Stimulated activated naive B cell treated with anti-CD40 and anti-IgM and Interleukin-4, amounts not matched to agents 10 μg/mL and 1 μg/mL and 100 μg/mL, for 72 hours (primary cell): ENCODE measurements at regions not wholly inside any gene's neighbourhood (a gene's known extent, or its start where the extent isn't known, plus 50 kb on each side); places are given as distances from the start of the nearest gene placed in this dataset.

ENCODE experiments used
- ATAC-seq, 2 donors: fragments of 150-1000 bp; cut with Tn5 transposase; replicated peaks; 2 replicates each; pipeline ENCODE4 v1.10.0; 2021; ENCODE audit warnings: moderate library complexity in 1 of 2
- DNase-seq: peaks from one replicate; pipeline ENCODE4 v3.0.0; 2021
- H3K27ac Mint-ChIP-seq: one replicate; pipeline ENCODE4 v1.8.0; 2022; ENCODE audit warnings: mild to moderate bottlenecking, mixed read lengths
- H3K27me3 Mint-ChIP-seq, 2 donors: one replicate each; pipeline ENCODE4 v1.8.0; 2022; ENCODE audit warnings: mixed read lengths in 2 of 2
- H3K36me3 Mint-ChIP-seq, 2 donors: one replicate each; pipeline ENCODE4 v1.8.0; 2022; ENCODE audit warnings: mixed read lengths in 2 of 2, mild to moderate bottlenecking in 1 of 2
- H3K4me1 Mint-ChIP-seq, 2 donors: one replicate each; pipeline ENCODE4 v1.8.0; 2022; ENCODE audit warnings: mixed read lengths in 2 of 2, mild to moderate bottlenecking in 1 of 2
- H3K4me3 Mint-ChIP-seq, 2 donors: one replicate each; pipeline ENCODE4 v1.8.0; 2022; ENCODE audit warnings: mild to moderate bottlenecking in 2 of 2, mixed read lengths in 2 of 2, moderate library complexity in 1 of 2
- H3K9me3 Mint-ChIP-seq, 2 donors: one replicate each; pipeline ENCODE4 v1.8.0; 2022; ENCODE audit warnings: mixed read lengths in 2 of 2, mild to moderate bottlenecking in 1 of 2

DNA sequence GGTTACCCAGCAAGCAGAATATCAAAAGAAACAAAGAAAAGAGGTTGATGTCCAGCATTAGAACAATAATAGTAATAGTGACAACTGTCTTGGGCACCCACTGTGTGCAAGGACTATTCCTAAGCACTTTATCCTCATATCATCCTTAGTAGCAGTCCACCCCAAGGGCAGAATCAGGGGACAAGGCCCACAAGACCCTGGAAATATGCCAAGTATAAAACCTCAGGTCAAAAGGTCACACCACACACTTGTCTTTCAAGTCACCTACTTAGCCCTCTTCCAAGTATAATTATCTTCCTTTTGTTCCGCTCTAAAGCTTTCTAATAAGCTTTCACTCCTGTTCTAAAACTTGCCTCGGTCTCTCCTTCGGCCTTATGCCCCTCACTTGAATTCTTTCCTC, 124.0 kb upstream of the STT3B start:
- DNase-seq, result no peak
- Mint-ChIP-seq H3K4me3 (no peak overlapping the region), H3K9me3 (no peaks in the 10 kb centered on the region), H3K27me3 (peaks cover 2 to 5% of the 10 kb centered on the region in 2 donors), H3K27ac (no peak overlapping the region), H3K4me1 (no peaks in the 10 kb centered on the region), H3K36me3 (no peaks in the 10 kb centered on the region)
- ATAC-seq, result no peak

DNA sequence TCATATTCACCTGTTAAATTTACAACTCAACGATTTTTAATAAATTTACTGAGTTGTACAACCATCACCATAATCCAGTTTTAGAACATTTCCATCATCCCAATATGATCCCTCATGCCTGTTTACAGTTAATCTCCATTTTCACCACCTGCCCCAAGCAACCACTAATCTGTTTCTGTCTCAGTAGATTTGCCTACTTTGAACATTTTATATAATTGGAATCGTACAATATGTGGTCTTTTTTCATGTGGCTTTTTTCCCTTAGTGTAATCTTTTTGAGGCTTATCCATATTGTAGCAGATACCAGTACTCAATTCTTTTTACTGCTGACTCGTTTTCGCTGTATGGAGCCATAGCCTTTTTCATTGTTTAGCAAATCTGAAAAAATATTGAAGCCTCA, 123.3 kb upstream of the STT3B start:
- H3K4me1 Mint-ChIP-seq, result no peaks in the 10 kb centered on the region
- H3K36me3 Mint-ChIP-seq, result no peaks in the 10 kb centered on the region
- H3K27ac Mint-ChIP-seq, result no peak overlapping the region
- H3K9me3 Mint-ChIP-seq, result no peaks in the 10 kb centered on the region
- DNase-seq (no peak), ATAC-seq (no peak)
- no peak overlapping the region for H3K4me3 Mint-ChIP-seq
- H3K27me3 Mint-ChIP-seq, result peaks cover 0 to 8% of the 10 kb centered on the region in 2 donors

DNA sequence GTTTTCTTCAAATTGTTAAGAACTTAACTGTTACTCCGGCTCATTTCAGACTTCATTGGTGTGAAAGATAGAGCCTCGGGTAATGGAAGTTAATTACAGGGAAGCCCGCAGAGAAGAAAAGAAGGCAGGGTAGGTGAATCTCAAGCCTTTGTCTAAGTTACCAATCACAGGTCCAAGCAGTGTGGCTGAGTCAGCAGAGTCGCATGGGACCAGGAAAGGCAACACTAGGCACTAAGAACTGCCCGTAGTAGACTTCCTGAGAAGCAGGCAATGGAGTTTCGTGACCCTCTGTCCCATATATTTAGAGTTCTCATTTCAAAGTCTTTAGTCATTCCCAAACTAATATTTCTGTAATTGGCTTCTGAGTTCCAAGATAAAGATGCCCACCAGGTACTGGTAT, 122.9 kb upstream of the STT3B start:
- ATAC-seq (no peak), DNase-seq (no peak)
- H3K4me3 Mint-ChIP-seq, result no peak overlapping the region
- H3K9me3 Mint-ChIP-seq, result no peaks in the 10 kb centered on the region
- H3K36me3 Mint-ChIP-seq, result no peaks in the 10 kb centered on the region
- H3K27ac Mint-ChIP-seq, result no peak overlapping the region
- peaks cover 0 to 8% of the 10 kb centered on the region in 2 donors for H3K27me3 Mint-ChIP-seq
- no peaks in the 10 kb centered on the region for H3K4me1 Mint-ChIP-seq

DNA sequence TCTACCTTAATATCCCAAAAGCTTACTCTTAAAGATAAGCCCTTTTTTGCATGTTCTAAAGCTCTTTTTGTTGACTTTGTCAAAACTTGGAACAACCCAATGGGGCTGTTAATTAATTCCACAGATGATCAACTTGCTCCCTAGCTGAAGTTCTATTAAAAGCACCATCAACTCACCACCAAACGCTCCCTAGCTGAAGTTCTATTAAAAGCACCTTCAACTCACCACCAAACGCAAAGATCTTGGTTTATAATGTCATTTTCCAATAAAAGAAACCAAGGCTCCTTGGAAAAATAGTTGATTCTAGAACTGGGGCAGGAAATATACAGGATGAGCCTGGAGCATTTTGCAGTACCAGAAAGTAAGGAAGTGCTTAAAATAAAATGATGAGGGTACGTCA, 122.3 kb upstream of the STT3B start:
- H3K4me3 Mint-ChIP-seq, result no peak overlapping the region
- H3K27me3 Mint-ChIP-seq, result peaks cover 0 to 8% of the 10 kb centered on the region in 2 donors
- H3K9me3 Mint-ChIP-seq, result no peaks in the 10 kb centered on the region
- H3K27ac Mint-ChIP-seq, result no peak overlapping the region
- no peak for DNase-seq
- no peaks in the 10 kb centered on the region for H3K36me3 Mint-ChIP-seq
- no peaks in the 10 kb centered on the region for H3K4me1 Mint-ChIP-seq
- ATAC-seq, result no peak

DNA sequence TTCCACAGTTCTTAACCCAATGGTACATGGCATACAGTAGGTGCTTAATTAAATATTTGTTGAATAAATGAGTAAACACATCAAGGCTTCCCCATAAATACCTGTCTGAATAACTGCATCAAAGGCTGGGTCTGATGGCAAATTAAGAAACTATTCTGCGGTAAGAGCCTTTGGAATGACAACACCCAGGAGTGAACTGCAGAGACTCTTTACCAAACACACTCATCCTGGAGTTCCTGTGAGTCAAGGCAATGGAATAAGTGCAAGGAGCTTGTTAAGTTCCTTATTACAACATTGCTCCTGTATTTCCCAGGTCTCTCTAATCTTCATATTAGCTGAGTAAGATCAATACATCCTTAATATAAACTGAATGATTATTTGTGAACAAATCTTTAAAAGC, 119.9 kb upstream of the STT3B start:
- no peak overlapping the region for H3K27ac Mint-ChIP-seq
- ATAC-seq, result no peak

DNA sequence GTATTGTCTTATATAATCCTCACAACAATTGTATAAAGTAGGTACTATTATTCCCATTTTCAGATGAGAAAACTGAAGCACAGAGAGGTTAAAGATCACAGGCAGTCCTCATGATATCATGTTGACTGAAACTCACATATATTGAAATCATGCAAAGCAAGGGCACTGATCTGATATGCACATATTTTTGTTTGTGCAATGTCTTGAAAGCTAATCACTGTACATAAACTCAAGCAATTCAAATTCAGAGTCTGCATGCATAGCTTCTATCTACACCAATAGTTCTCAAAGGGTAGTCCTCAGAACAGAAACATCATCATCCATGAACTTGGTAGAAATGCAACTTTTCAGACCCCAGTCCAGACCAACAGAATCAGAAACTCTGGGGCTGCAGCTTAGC, 119.2 kb upstream of the STT3B start:
- Mint-ChIP-seq H3K36me3 (no peaks in the 10 kb centered on the region), H3K4me1 (no peaks in the 10 kb centered on the region), H3K27ac (no peak overlapping the region), H3K27me3 (peaks cover 0 to 4% of the 10 kb centered on the region in 2 donors), H3K4me3 (no peak overlapping the region), H3K9me3 (no peaks in the 10 kb centered on the region)
- ATAC-seq (no peak), DNase-seq (no peak)

More for the DNA sequence above, 119.9 kb upstream of the STT3B start:
- Mint-ChIP-seq H3K36me3 (no peaks in the 10 kb centered on the region), H3K4me3 (no peak overlapping the region), H3K4me1 (no peaks in the 10 kb centered on the region), H3K27me3 (peaks cover 0 to 4% of the 10 kb centered on the region in 2 donors), H3K9me3 (no peaks in the 10 kb centered on the region)
- no peak for DNase-seq

DNA sequence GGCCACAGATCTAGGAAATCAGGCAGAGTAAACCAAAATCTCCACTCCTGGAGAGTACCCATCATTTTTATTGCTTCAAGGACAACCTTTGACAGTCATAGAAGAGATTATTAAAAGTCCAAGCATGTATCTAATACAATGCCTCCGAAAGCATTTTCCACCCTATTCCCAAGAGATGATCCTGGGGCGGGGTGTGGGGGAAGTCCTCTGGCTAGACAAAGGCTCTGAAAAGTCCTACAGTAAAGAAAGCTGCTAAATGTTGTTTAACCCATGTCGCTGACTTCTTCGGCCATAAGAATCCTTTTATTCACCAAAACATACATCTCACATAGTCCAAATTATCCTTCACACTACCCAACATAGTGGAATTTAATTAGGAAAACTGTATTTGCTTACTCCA, 115.7 kb upstream of the STT3B start:
- Mint-ChIP-seq H3K4me1 (no peaks in the 10 kb centered on the region), H3K36me3 (no peaks in the 10 kb centered on the region), H3K27ac (no peak overlapping the region), H3K27me3 (peaks cover 0 to 4% of the 10 kb centered on the region in 2 donors), H3K4me3 (no peak overlapping the region), H3K9me3 (no peaks in the 10 kb centered on the region)
- ATAC-seq (no peak), DNase-seq (no peak)

DNA sequence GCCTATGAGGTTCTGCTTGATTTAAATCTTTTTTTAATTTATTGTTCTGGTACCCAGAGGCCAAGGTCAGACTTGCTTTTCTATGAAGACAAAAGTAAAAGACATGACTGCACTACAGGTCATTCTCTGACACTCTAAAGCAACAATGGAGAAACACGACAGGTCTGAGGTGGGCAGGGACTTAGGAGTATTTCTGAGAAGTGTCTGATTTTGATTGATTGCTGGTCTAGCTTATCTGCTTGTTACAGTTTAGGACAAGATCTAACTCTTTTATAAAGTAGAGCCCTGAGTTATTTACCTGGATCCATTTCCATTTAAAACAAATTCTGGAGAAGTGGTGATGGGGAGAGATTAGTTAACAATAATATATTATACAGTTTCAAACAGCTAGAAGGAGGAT, 115.2 kb upstream of the STT3B start:
- H3K4me1 Mint-ChIP-seq, result no peaks in the 10 kb centered on the region
- DNase-seq (no peak), ATAC-seq (no peak)
- no peak overlapping the region for H3K4me3 Mint-ChIP-seq
- peaks cover 0 to 4% of the 10 kb centered on the region in 2 donors for H3K27me3 Mint-ChIP-seq
- H3K27ac Mint-ChIP-seq, result no peak overlapping the region
- H3K36me3 Mint-ChIP-seq, result no peaks in the 10 kb centered on the region
- no peaks in the 10 kb centered on the region for H3K9me3 Mint-ChIP-seq

DNA sequence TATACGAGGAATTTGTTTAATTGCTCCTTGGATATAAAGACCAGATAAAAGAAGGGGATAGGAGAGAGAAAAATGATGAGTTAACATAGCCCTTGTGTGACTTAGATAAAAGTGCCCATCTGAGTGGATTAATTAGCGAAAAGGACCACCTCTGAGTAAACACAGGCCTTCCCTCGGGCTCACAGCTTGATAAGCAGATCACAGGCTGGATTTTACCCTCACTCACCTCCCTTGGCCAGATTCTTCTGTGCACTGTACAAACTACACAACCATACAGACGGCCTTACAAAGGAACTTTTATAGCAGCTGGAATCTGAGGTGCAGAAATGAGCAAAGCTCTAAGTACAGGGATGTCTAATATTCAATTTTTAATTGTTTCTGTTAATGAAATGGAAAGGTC, 112.4 kb upstream of the STT3B start:
- Mint-ChIP-seq H3K27me3 (no peaks in the 10 kb centered on the region), H3K4me1 (peaks cover 0 to 6% of the 10 kb centered on the region in 2 donors), H3K27ac (no peak overlapping the region), H3K36me3 (no peaks in the 10 kb centered on the region), H3K4me3 (no peak overlapping the region), H3K9me3 (peaks cover 0 to 3% of the 10 kb centered on the region in 2 donors)
- ATAC-seq (no peak), DNase-seq (no peak)

DNA sequence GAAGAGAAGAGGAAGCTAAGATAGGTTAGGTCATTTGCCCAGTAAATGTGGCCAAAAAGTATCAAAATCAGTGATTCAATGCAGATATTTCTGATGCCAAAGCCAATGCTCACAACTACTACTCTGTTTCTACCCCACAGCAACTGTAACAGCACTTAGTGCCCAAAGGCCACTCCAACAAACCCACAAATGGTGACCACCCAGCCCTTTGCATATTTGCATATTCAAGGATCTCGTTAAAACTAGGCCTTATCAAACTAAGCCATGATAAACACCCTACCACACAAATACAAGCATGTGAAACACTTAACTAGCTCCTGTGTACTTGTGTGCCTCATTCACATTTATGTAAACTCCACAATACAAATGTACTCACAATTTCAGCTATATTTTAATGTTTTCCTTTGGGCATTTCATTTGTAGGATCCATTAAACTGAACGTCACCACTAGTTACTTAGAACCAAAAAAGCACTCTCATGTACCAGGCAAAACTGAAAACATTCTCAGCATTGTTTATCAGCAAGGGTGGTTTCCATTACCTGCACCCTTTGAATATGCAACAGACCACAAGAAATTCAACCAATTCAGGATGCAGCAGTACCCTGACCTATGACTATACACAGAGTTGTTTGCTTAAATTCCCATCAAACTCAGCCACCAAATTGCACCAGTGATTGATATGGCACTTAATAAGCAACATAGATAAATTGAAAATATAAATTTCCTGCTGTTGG, 111.2 kb upstream of the STT3B start:
- Mint-ChIP-seq H3K27ac (no peak overlapping the region), H3K4me3 (no peak overlapping the region), H3K4me1 (peaks cover 0 to 6% of the 10 kb centered on the region in 2 donors)

DNA sequence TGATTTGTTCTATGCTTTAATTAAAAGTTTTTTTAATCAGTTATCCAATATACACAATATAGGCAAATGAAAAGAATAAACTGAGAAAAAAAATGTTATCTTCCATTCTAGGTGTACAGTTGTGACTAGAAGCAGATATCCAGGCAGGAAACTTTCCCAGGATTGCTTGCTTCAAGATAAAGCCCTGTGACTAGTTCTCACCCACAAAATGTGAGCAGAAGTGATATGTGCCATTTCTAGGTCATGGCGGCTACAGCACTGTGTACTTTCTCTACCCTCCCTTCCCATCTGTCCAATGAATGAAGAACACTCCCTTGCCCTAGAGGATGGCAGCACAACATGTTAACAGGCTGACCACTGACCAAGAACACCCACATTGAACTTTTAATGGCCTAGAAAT, 110.5 kb upstream of the STT3B start:
- no peaks in the 10 kb centered on the region for H3K36me3 Mint-ChIP-seq
- H3K27me3 Mint-ChIP-seq, result no peaks in the 10 kb centered on the region
- peaks cover 0 to 6% of the 10 kb centered on the region in 2 donors for H3K4me1 Mint-ChIP-seq
- H3K4me3 Mint-ChIP-seq, result no peak overlapping the region
- no peak for DNase-seq
- peaks cover 5 to 8% of the 10 kb centered on the region in 2 donors for H3K9me3 Mint-ChIP-seq
- ATAC-seq, result no peak
- H3K27ac Mint-ChIP-seq, result no peak overlapping the region

More for the DNA sequence above, 111.2 kb upstream of the STT3B start:
- ATAC-seq, result no peak
- peaks cover 5 to 8% of the 10 kb centered on the region in 2 donors for H3K9me3 Mint-ChIP-seq
- no peak for DNase-seq
- H3K36me3 Mint-ChIP-seq, result no peaks in the 10 kb centered on the region
- no peaks in the 10 kb centered on the region for H3K27me3 Mint-ChIP-seq

DNA sequence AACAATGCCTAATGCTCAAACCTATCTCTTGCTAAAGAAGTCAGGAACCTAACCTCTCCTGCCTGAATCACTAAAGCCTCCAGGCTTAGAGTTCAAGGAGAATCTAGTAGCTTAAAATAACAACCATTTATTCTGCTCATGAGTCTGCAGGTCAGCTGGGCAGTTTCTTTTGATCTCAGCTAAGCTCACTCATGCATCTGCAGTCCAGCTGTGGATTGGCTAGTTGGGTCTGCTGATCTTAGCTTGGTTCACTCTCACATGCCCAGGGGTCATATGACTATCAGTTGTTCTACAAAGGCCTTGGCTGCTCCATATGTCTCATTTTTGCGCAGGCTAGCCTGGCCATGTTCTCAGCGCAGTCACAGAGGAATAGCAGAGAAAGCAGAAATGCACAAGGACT, 109.2 kb upstream of the STT3B start:
- peaks cover 8 to 10% of the 10 kb centered on the region in 2 donors for H3K9me3 Mint-ChIP-seq
- H3K4me3 Mint-ChIP-seq, result no peak overlapping the region
- no peaks in the 10 kb centered on the region for H3K36me3 Mint-ChIP-seq
- no peak for DNase-seq
- no peak overlapping the region for H3K27ac Mint-ChIP-seq
- peaks cover 0 to 9% of the 10 kb centered on the region in 2 donors for H3K27me3 Mint-ChIP-seq
- H3K4me1 Mint-ChIP-seq, result peaks cover 0 to 6% of the 10 kb centered on the region in 2 donors
- no peak for ATAC-seq

DNA sequence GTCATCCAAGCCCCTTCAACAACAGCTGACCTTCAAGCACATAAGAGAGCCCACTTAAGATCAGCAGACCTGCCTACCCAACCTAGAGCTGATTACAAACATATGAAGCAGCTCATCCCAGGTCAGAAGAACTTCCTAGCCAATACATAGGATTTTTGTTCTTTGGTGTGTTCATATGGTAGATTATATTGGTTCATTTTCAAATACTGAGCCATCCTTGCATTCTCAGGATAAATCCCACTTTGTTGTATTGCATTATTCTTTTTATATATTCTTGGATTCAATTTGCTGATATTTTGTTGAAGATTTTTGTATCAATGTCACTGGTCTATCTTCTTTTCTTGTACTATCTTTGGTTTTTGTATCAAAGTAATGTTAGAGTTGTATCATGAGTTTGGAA, 107.3 kb upstream of the STT3B start:
- DNase-seq, result no peak
- Mint-ChIP-seq H3K4me3 (no peak overlapping the region), H3K27ac (no peak overlapping the region), H3K9me3 (peaks cover 8 to 18% of the 10 kb centered on the region in 2 donors), H3K27me3 (peaks cover 4 to 9% of the 10 kb centered on the region in 2 donors), H3K4me1 (peaks cover 0 to 6% of the 10 kb centered on the region in 2 donors), H3K36me3 (peaks cover 0 to 5% of the 10 kb centered on the region in 2 donors)
- ATAC-seq, result no peak

DNA sequence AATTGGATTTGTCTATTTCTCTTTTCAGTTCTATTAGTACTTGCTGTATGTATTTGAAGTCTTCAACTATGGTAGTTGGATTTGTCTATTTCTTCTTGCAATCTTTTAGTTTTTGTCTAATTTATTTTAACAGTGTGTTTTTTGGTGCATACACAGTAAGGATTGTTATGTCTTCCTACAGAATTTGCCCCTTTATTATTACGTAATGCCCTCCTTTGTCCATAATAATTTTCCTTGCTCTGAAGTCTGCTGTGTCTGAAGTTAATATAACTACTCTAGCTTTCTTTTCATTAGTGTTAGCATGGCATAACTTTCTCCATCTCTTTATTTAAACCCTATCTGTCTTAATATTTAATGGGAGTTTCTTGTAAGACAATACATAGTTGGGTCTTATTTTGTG, 105.1 kb upstream of the STT3B start:
- no peak overlapping the region for H3K27ac Mint-ChIP-seq
- no peak overlapping the region for H3K4me3 Mint-ChIP-seq
- H3K9me3 Mint-ChIP-seq, result peaks cover 8 to 19% of the 10 kb centered on the region in 2 donors
- DNase-seq, result no peak
- peaks cover 0 to 6% of the 10 kb centered on the region in 2 donors for H3K4me1 Mint-ChIP-seq
- ATAC-seq, result no peak
- H3K27me3 Mint-ChIP-seq, result peaks cover 4 to 9% of the 10 kb centered on the region in 2 donors
- peaks cover 0 to 5% of the 10 kb centered on the region in 2 donors for H3K36me3 Mint-ChIP-seq

DNA sequence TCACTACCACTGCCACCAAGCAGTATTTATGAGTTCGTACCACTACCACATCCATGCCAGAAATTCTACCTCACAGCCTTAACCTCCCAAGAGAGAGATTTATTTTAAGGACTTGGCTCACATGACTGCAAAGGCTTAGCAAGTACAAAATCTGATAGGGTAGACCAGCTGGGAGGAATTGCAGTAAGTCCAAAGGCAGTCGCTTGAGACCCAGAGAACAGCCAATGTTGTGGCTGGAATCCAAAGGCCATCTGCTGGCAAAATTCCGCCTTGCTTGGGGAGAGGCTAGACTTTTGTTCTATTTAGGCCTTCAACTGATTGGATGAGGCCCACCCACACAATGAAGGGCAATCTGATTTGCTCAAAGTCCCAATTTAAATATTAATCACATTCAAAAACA, 101.4 kb upstream of the STT3B start:
- DNase-seq (no peak), ATAC-seq (no peak)
- H3K4me3 Mint-ChIP-seq, result no peak overlapping the region
- H3K36me3 Mint-ChIP-seq, result peaks cover 0 to 5% of the 10 kb centered on the region in 2 donors
- no peak overlapping the region for H3K27ac Mint-ChIP-seq
- peaks cover 4 to 9% of the 10 kb centered on the region in 2 donors for H3K27me3 Mint-ChIP-seq
- no peaks in the 10 kb centered on the region for H3K4me1 Mint-ChIP-seq
- peaks cover 0 to 14% of the 10 kb centered on the region in 2 donors for H3K9me3 Mint-ChIP-seq
